ENCODE measurements at regions not wholly inside any gene's neighbourhood (a gene's known extent, or its start where the extent isn't known, plus 50 kb on each side); places are given as distances from the start of the nearest gene placed in this dataset.
"Not testable (repeated sequence)": the region's sequence is repeated elsewhere in the genome, so short reads cannot be mapped to it uniquely, and the experiment has no call there.

DNA sequence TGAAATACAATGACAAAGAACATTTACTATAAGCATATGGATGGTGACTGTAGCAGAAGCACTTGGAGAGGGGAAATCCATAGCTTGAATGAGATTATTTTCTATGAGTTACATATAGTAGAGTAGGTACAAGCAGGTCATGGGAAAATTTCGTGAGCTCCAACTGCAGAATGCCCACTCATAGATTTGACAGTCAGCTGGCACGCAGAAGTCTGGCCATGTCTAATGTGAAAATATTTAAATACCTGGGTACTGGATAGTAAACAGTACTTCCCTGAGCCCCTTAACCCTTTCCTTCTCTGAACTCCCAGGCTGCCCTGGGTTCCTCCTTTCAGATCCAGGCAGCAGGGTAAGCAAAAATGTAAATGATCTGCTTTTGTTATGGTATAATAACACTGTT lies 209.7 kb downstream of the OTUD1 start:
- no peak for DNase-seq

DNA sequence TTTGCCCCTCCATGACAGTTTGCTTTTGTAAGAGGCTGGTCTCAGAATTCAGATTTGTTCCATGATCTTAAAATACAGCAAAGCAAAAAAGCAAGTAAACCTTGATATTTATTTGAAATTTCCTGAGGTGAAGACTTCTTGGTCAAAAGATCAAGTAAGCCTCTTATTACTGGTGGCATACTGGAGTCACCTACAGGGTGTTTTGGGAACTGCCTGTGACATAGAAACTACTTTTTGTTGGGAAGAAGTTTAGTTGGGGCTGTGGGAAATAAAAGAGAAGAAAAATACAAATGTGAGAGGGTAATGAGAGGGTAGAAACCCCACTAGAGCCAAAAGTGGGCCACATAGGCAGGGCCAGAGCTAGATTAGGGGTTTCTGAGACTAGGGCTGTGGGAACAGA lies 217.9 kb downstream of the OTUD1 start:
- no peak for DNase-seq

DNA sequence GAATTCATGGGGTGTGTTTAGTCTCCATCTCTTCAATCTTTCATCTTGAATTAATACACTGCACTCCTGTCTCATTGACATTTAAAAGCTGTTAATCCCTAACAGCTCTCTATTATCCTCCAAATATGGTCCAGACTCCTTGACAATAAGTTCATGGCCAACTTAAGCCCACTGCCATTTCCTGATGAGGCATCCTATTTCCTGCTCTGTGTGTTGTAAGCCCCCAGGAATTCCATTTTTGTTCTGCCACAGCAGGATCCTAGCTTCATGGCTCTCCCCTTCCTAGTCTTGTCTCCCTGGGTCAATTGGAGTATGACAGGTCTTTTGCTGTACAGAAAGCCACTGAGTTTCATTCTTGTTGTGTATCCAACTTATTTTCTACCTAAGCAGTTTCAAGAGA lies 218.8 kb downstream of the OTUD1 start:
- DNase-seq = no peak

DNA sequence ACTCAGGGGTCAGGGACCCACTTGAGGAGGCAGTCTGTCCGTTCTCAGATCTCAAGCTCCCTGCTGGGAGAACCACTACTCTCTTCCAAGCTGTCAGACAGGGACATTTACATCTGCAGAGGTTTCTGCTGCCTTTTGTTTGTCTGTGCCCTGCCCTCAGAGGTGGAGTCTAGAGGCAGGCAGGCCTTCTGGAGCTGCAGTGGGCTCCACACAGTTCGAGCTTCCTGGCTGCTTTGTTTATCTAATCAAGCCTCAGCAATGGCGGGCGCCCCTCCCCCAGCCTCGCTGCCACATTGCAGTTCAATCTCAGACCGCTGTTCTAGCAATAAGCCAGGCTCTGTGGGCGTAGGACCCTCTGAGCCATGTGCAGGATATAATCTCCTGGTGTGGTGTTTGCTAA lies 233.0 kb downstream of the OTUD1 start:
- DNase-seq = not testable (repeated sequence)

DNA sequence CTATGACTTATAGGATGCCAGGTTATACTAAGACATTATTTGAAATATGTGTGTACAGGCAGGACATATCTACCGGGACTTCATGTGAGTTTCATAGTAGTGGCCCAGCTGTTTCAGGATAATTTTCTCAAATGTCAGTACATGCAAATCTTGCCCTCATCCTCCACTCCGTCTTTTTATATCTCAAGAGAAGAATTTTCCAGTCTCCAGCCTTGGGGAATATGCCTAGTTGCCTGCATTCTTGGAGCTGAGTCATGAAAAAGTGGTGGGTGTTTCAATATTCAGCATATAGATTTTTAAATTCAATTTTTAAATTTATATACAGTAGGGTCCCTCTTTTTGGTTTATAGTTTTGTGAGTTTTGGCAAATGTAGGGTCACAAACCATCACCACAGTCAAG lies 236.7 kb downstream of the OTUD1 start:
- no peak for DNase-seq

DNA sequence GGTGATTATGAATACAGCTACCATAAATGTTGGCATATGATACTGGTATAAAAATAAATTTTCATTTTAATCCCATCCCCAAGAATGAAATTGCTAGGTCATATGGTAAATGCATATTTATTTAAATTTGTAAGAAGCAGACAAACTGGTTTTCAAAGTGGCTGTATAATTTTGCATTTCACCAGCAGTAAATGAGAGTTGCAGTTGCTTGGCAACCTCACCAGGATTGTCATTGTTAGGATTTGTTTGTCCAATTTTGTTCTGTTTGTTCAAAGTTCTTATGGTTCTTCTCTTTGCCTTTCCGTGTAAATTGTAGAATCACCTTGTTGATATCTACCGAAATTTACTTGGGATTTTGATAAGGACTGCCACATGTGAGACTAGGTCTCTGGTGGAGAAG lies 237.4 kb downstream of the OTUD1 start:
- no peak for DNase-seq

DNA sequence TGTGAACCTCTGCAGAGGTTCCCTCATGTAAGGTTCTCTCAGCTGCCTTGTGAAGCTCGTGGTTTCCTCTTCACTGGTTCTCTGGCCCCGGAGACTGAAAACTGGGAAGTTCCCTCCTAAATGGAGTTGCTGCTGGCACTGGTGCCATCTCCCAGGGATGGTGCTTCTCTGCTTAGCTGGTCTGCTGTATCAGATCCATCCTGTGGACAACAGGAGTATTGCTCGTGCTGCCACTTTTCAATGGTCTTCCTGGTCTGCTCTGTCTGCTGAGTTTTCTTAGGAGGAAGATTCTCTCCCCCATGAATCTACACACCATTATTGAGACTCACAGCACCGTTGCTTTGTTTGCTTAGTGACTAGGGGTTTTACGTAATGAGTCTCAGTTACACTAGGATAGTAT lies 247.8 kb downstream of the OTUD1 start:
- no peak for DNase-seq

DNA sequence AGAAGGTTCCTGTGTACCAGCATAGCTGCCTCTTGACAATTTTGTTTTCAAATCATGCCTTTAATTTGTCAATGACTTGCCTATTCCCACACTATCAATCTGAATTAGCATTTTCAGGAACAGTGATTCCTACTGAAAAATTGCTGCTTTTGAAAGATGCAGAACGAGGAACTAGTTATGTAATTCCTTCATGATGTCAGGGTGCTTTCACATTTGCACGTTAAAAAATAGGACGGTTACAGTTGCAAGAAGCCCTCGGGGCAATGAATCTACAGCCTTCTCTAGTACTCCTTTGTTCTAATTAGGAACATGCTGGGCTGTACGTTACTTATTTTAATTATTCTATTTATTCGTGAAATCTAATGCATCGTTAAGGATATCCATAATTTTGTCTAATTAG lies 253.9 kb downstream of the OTUD1 start:
- DNase-seq = no peak

DNA sequence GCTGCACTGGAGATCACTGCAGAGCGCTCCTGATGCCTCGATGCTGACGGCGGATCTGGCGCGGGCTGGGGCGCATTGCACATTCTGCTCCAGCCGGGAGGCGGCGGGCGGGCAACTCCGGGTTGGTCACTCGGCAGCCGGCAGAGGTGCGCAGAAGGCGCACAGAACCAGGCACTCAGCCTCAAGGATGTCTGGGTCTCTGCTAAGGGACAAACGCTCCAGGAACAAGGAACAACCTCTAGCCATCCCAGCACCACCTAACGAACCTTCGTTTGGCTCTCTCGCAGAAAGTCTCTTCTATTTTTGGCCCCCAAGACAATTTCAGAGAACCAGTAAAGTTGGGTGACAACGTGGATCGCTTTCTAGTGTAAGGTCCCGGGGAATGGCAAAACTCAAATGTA lies 254.6 kb downstream of the OTUD1 start:
- peak in 1 of 5 experiments; percentile 20 for DNase-seq

DNA sequence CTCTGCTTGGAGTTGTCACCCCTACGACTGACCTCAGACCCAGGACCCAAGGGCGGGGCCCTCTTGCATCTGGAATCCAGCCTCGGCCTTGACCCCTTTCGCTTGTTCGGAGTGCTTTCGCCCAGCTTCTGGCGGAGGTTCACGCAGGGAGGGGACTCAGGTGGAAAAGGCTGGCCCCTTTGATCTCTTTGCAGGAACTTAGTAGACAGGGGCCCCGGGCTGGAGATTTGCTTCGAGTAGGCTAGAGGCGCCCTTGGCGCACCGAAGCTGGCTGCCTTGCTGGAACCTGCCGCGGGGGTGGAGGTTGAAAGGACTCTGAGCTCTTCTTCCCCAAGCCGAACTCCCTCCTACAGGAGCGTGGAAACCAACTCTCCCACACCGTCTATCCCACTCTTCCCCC lies 255.1 kb downstream of the OTUD1 start:
- no peak for DNase-seq

DNA sequence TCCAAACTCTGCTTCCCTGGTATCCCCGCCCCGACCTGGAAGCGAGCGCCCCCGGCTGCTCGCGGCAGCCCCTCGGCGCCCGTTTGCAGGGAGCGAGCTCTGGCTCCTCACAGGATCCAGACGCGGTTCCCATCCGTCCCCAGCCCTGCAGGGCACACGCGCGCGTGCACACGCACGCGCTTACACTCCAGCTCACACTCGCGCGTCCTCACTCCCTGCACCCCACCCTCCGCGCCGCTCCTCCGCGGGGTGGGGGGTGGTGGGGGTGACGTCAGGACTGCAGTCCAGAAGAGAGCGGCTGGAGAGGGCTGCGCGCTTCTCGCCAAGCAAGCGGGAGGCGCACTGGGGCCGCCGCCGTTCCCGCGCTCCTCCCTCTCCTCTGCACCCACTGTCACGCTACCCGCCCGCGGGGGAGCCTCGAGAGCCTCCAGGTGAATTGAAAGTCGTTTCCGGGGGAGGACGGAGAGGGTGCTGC lies 255.6 kb downstream of the OTUD1 start:
- DNase-seq = peak in 1 of 5 experiments; percentile 7

DNA sequence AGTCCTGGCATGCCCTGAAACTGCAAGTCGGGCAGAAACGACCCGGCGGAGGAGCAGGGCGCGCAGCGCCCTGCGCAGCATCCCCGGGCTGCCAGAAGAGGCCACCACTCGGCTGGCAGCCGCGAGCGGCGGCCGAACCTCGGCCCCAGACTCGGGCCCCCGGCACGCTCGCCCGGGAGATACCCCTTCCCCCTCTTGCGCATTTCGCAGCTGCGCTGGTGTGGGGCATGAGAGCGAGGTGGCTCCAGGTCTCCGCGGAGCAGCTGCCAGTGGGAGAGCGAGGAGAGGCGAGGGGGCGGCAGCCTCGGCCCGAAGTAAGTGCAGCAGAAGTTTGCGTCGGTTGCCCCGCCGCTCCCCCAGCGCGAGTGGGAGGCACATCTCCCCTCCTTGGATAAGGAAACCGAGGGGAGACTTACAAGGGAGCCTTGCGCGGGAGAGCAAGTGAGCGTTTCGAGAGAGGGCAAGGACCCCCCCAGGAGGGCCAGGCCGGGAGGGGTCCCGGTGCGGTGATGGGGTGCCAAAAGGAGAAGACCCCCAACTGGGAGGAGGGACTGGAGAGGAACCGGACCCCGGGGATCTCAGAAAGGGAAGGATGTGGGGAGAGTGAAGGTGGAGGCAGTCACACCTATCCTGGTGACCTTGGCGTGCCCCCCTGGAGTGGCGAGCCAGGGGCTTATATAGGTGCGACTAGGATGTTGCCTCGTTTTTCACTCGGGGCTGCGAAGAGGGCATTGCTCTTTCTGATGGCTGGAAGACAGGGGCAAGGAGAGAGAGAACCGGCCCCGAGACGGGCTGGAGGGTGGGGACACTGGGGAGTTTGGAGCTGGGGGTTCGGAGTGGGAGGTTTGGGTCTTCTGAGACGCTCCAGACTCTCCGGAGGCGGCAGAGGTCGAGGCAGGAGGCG lies 256.3 kb downstream of the OTUD1 start:
- DNase-seq = peak in 1 of 5 experiments; percentile 15

DNA sequence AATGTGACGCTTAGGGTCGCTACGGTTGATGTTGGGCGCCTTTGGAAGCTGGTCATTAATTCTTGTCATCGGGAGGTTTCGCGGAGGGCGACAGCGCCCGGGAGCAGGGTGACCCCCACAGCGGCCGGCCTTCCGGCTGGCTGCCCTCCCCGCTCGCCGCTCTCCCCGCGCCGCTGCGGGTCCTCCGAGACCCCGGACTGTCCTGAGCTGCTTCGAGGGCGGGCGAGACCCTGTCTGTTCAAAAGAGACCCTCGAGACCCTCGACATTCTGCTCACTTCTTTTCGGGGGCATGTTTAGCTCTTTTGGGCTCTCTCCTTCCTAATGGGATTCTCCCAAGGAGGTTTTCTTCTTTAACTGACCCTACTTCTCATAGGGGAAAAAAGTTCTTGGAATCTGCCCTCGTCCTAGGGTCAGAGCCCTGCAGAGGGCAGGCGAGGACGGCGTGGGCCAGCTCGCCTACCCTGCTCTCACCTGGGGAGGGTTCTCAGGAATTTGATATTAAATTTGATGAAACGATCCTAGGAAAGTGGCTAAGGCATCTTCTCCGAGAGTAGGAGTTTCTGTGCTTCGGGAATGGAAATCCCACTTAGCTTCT lies 257.0 kb downstream of the OTUD1 start:
- no peak for DNase-seq

DNA sequence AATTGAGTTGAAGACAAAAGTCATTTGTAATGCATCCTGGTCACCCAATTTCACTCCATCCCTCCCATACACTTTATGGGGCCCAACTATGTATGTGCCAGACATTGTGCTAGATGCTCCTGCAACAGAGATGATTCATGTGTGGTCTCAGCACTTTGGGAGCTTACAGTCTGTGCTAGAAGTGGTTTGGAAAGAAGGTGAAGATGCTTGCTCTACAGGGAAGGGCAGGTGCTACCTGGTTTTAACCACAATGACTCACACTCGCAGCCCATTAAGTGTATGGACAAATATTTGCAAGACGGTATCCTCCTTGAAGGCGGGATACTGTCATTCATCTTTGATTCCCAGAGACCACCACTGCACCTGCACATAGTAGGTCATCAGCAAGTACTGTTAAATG lies 257.6 kb downstream of the OTUD1 start:
- DNase-seq = no peak

DNA sequence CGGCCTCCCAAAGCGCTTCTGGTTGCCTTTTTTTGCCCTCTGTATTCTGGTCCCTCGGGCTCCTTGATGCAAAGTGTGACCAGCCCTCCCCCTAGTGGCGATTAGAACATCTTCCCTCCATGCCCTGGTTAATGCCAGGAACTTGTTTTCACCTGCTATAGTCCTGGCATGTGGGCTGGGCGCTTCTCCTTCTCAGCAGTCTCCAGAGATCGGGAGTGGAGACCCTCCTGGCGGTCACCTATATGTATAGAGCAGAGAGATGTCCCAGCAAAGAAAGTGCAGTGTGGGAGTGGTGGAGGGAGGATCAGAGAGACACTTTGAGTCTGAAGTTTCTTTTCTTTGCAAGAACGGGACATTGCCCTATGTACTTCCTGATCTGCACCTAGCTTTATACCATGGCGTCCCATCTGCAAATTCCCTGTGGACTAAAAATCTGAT lies 264.1 kb downstream of the OTUD1 start:
- peak in 2 of 5 experiments; percentile 19 to 61 for DNase-seq

DNA sequence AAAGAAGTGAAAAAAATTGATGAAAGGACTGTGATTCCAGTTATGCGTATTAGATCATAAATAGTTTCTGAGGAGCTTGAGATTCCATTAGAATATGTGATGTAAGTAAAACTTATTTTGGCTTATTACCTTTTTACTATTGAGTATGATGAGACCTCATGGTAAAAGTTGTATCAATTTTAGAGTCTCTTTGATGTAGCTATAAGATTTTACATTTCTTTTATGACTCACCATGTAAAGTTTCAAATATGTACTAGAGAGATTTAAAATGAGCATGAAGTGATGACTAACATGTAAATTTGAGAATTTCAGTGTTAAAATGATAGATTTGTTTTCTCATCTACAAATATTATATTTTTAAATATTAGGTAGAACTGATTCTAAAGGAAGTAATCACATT lies 276.5 kb downstream of the OTUD1 start:
- no peak for DNase-seq

DNA sequence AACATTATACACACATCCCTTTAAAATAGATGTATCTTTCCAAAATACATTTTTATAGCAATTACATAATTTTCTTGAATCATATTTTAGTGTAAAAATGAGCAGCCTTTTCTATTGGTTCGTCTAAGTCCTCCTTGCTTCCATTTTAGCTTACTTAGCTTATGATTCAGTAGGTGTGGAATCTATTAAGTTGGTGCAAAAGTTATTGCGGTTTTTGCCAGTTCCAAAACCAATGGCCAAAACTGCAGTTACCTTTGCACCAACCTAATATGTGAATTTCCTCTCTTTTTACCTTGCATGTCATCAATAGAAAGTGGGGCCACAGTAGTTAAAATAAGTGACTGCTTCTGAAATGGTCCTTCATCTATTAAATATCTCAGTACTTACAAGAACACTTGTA lies 279.0 kb downstream of the OTUD1 start:
- DNase-seq = no peak

DNA sequence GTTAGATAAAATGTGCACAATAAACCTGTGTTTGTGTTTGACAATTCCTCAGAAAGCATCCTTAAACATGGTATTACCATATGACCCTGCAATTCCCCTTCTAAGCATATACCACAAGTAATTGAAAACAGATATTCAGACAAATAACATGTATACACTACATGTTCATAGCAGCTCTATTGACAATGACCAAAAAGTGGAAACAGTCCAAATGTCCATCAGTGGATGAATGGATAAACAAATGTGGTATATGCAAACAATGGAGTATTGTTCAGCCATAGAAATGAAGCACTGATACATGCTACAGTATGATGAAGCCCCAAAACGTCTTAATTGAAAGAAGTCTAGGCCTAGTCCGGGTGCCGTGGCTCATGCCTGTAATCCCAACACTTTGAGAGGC lies 280.1 kb downstream of the OTUD1 start:
- no peak for DNase-seq

DNA sequence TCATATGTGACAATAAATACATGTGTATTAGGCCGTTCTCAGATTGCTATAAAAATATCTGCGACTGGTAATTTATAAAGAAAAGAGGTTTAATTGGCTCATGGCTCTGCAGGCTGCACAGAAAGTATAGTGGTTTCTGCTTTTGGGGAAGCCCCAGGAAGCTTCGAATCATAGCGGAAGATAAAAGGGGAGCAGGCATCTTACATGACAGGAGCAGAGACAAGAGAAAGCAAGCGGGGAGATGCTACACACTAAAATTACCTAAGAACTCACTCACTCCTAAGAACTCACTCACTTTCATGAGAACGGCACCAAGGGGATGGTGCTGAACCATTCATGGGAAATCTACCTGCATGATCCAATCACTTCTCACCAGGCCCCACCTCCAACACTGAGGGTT lies 284.9 kb downstream of the OTUD1 start:
- no peak for DNase-seq

DNA sequence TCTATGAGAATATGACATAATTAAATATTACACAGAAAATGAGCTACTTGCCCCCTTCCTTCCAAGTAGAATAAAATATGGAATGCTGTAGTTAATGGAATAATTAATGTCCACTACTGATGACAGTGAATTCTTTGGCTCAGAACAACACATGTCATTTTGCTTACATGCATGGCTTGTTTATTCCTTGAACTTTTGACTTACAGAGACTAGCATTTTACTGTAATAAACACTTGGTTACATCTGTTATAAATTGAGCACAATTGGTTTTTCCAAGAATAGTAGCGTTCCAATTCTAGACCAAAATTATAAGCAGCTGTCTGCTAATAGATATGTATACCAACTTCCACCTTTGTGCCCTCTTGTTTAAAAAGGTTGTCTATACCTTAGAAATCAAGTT lies 286.7 kb downstream of the OTUD1 start:
- no peak for DNase-seq

DNA sequence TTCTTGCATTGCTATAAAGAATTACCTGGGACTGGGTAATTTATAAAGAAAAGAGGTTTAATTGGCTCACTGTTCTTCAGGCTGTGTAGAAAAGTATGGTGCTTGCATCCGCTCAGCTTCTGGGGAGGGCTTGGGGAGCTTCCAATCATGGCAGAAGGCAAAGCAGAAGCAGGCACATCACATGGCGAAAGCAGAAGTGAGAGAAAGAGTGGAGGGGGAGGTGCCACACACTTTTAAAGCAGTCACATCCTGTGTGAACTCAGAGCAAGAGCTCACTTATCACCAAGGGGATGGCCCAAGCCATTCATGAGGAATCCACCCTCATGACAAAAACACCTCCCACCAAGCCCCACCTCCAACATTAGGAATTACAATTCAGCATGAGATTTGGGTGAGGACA lies 303.5 kb downstream of the OTUD1 start:
- DNase-seq = no peak

DNA sequence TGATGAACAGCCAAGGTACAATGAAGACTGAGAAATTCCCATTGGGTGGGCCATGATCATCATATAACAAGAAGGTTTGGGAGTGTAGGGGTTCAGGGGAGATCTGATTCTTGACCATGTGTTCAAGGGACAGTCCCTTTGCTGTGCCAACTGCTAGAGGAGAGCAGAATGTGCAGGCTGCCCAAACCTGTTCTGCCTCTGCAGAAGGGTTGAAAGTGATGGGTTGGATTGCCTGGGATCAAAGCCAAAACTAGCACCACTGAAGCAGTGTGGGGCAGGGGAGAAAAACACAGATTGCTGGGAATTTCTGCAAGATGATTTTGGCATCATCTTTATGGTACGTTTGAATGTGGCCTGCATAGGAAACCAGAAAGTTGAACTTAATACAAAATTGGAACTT lies 303.9 kb downstream of the OTUD1 start:
- DNase-seq = no peak

DNA sequence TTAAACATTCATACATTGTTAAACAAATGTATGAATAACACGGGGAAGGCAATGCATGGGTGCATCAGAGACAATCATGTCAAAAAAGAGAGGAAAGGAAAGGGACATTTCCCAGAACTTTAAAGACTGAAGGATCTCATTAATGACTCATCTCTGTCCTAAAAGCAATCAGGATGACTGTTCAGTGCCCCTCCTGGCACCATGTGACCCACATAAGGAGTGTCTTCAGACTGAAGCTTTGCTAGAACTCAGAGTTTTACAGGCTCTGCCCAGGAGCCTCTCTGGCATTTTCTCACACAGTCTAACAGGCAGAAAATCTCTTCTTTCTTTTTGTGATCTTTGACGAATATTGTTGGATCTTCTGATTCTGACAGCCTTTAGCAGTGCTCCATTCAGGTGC lies 315.3 kb downstream of the OTUD1 start:
- no peak for DNase-seq

DNA sequence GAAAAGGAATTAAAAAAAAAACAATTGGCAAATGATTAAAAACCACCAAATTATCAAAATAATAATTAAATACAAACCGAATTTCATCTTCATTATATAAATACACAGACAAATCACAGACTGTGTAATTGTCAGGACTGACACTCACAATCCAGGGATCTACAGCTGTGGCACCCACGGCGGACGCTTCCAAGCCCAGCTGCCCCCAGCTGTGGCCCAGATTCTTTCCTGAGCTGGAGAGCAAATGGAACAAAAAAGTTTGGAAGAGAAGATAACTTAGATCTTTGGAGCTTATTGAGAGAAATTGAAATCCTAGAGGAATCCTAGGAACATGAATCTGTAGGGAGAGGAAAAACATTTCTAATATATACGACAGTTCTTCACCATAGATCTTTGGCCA lies 316.1 kb downstream of the OTUD1 start:
- DNase-seq = no peak
